SH-SY5Y (cell line): ENCODE measurements at regions not wholly inside any gene's neighbourhood (a gene's known extent, or its start where the extent isn't known, plus 50 kb on each side); places are given as distances from the start of the nearest gene placed in this dataset.

ENCODE experiments used
- GATA2 ChIP-seq: IDR thresholded peaks from 2 replicates; pipeline ENCODE4 v1.6.1; 2011; ENCODE audit warnings: mild to moderate bottlenecking, low read depth, low read length
- GATA3 ChIP-seq: IDR thresholded peaks from 2 replicates; pipeline ENCODE4 v1.6.1; 2011; ENCODE audit warnings: low read depth, mild to moderate bottlenecking, low read length, moderate library complexity

DNA sequence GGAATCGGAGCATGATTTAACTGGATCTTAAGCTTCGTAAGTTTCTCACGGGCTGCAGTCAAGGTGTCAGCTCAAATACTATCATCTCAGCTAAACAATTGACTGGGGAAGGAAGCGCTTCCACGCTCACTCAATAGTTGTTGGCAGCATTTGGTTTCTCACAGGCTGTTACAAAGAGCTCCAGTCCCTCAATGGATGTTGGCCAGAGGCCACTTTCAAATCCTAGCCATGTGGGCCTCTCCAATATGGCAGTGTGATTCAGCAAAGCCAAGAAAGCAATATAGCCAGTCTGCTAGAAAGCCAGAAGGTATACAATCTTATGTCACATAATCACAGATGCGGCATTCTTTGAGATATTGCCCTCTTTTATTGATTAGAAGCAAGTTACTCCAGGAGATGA lies 98.3 kb upstream of the PHACTR1 start:
- no peak for TF ChIP-seq GATA2
- TF ChIP-seq GATA3, result no peak
